ENCODE measurements at regions not wholly inside any gene's neighbourhood (a gene's known extent, or its start where the extent isn't known, plus 50 kb on each side); places are given as distances from the start of the nearest gene placed in this dataset.

- Histone ChIP-seq H3K9ac (ENCODE audit: low read depth in 1 of 2, low read length in 2 of 2) (no peak overlapping the region), H3K4me1 (ENCODE audit: control insufficient read depth in 4 of 4, insufficient read depth in 4 of 4, low read length in 3 of 4) (no peaks in the 10 kb centered on the region), H3K9me3 (ENCODE audit: control insufficient read depth in 4 of 4, low read length in 3 of 4) (peaks cover 0 to 2% (median 0%) of the 10 kb centered on the region in 4 donors), H3K36me3 (ENCODE audit: control insufficient read depth in 4 of 4, insufficient read depth in 3 of 4, low read depth in 1 of 4, low read length in 3 of 4) (no peaks in the 10 kb centered on the region), H3K4me3 (ENCODE audit: low read depth in 1 of 3, low read length in 3 of 3) (no peak overlapping the region), H3K27me3 (ENCODE audit: control insufficient read depth in 4 of 4, insufficient read depth in 4 of 4, low read length in 3 of 4) (peaks cover 0 to 3% (median 0%) of the 10 kb centered on the region in 4 donors), H3K27ac (ENCODE audit: low read depth in 1 of 2, low read length in 2 of 2) (no peak overlapping the region)
- WGBS = 35% methylated on average over 1 of the region's 1 CpG
- TF ChIP-seq EGR1 (IDR thresholded peaks at IDR 0.05; ENCODE audit: low read depth in 2 of 2) (no peak), FOXA2 (IDR thresholded peaks at IDR 0.05) (no peak), ATF3 (IDR thresholded peaks at IDR 0.05) (no peak), JUND (IDR thresholded peaks at IDR 0.05) (no peak), MAX (IDR thresholded peaks at IDR 0.05) (no peak), NR2F2 (IDR thresholded peaks at IDR 0.05) (no peak), SP1 (IDR thresholded peaks at IDR 0.05) (no peak), GABPA (IDR thresholded peaks at IDR 0.05 in 1 of 2, conservative IDR thresholded peaks at IDR 0.05 in 1 of 2) (no peak), RXRA (IDR thresholded peaks at IDR 0.05) (no peak), CTCF (IDR thresholded peaks at IDR 0.05; ENCODE audit: low read depth, low read length, missing input control) (no peak), YY1 (IDR thresholded peaks at IDR 0.05) (no peak), REST (IDR thresholded peaks at IDR 0.05) (no peak), HNF4G (IDR thresholded peaks at IDR 0.05) (no peak)
- DNase-seq (ENCODE audit: low spot score) = no peak
Measured at GRCh38 chrX:15947648-15948317, 93.2 kb upstream of the AP1S2 start.

- Histone ChIP-seq H3K4me3 (ENCODE audit: low read depth in 1 of 3, low read length in 3 of 3) (no peak overlapping the region), H3K9me3 (ENCODE audit: control insufficient read depth in 4 of 4, low read length in 3 of 4) (peaks cover 0 to 2% (median 0%) of the 10 kb centered on the region in 4 donors), H3K27me3 (ENCODE audit: control insufficient read depth in 4 of 4, insufficient read depth in 4 of 4, low read length in 3 of 4) (peaks cover 0 to 3% (median 0%) of the 10 kb centered on the region in 4 donors), H3K9ac (ENCODE audit: low read depth in 1 of 2, low read length in 2 of 2) (no peak overlapping the region), H3K27ac (ENCODE audit: low read depth in 1 of 2, low read length in 2 of 2) (no peak overlapping the region), H3K36me3 (ENCODE audit: control insufficient read depth in 4 of 4, insufficient read depth in 3 of 4, low read depth in 1 of 4, low read length in 3 of 4) (no peaks in the 10 kb centered on the region), H3K4me1 (ENCODE audit: control insufficient read depth in 4 of 4, insufficient read depth in 4 of 4, low read length in 3 of 4) (no peaks in the 10 kb centered on the region)
- DNase-seq (ENCODE audit: low spot score) = no peak
- 79% methylated on average over 6 of the region's 6 CpGs for WGBS
- TF ChIP-seq JUND (IDR thresholded peaks at IDR 0.05) (no peak), CTCF (IDR thresholded peaks at IDR 0.05; ENCODE audit: low read depth, low read length, missing input control) (no peak), FOXA2 (IDR thresholded peaks at IDR 0.05) (no peak), ZBTB33 (IDR thresholded peaks at IDR 0.05) (no peak), TAF1 (conservative IDR thresholded peaks at IDR 0.05) (no peak), RXRA (IDR thresholded peaks at IDR 0.05) (no peak), REST (IDR thresholded peaks at IDR 0.05) (no peak), YY1 (IDR thresholded peaks at IDR 0.05) (no peak)
Measured at GRCh38 chrX:15946783-15947580, 92.4 kb upstream of the AP1S2 start.

Measured in liver (tissue), 8 donors.